Endodermal cell (in vitro differentiated cells): ENCODE measurements at regions not wholly inside any gene's neighbourhood (a gene's known extent, or its start where the extent isn't known, plus 50 kb on each side); places are given as distances from the start of the nearest gene placed in this dataset.

Source experiments
- DNase-seq: peaks from one replicate; pipeline ENCODE4 v3.0.0-alpha.2; 2017
- H3K27ac ChIP-seq: 2 replicates; pipeline ENCODE4 v1.5.1; 2013; ENCODE audit warnings: mild to moderate bottlenecking, low read depth, low read length, moderate library complexity
- H3K27me3 ChIP-seq: 2 replicates; pipeline ENCODE4 v1.6.1; 2013; ENCODE audit warnings: mild to moderate bottlenecking, low read length, moderate library complexity; ENCODE audit not compliant: insufficient read depth, control insufficient read depth, poor library complexity, severe bottlenecking
- H3K36me3 ChIP-seq: 2 replicates; pipeline ENCODE4 v1.7.0; 2013; ENCODE audit warnings: mild to moderate bottlenecking, low read length, moderate library complexity; ENCODE audit not compliant: control insufficient read depth, insufficient read depth
- H3K4me1 ChIP-seq: one replicate; pipeline ENCODE4 v1.7.0; 2013; ENCODE audit warnings: low read length; ENCODE audit not compliant: control insufficient read depth, insufficient read depth
- H3K4me3 ChIP-seq: 2 replicates; pipeline ENCODE4 v1.5.1; 2013; ENCODE audit warnings: mild to moderate bottlenecking, low read length, moderate library complexity
- H3K9ac ChIP-seq: 2 replicates; pipeline ENCODE4 v1.6.1; 2013; ENCODE audit warnings: mild to moderate bottlenecking, low read length, moderate library complexity; ENCODE audit not compliant: poor library complexity, severe bottlenecking; ENCODE audit errors: extremely low read depth
- H3K9me3 ChIP-seq: 2 replicates; pipeline ENCODE4 v1.6.1; 2013; ENCODE audit warnings: mild to moderate bottlenecking, low read length, moderate library complexity; ENCODE audit not compliant: control insufficient read depth
- H3K27ac Mint-ChIP-seq: 2 replicates; pipeline ENCODE4 v1.8.0; 2020; ENCODE audit warnings: mixed read lengths
- H3K27me3 Mint-ChIP-seq: 2 replicates; pipeline ENCODE4 v1.8.0; 2021; ENCODE audit warnings: mild to moderate bottlenecking, mixed read lengths; ENCODE audit not compliant: insufficient read depth
- H3K36me3 Mint-ChIP-seq: 2 replicates; pipeline ENCODE4 v1.8.0; 2020; ENCODE audit warnings: low read depth, mixed read lengths
- H3K4me1 Mint-ChIP-seq: 2 replicates; pipeline ENCODE4 v1.8.0; 2020; ENCODE audit warnings: mixed read lengths
- H3K4me3 Mint-ChIP-seq: 2 replicates; pipeline ENCODE4 v1.8.0; 2020; ENCODE audit warnings: mild to moderate bottlenecking, moderate library complexity, mixed read lengths
- H3K9me3 Mint-ChIP-seq: 2 replicates; pipeline ENCODE4 v1.8.0; 2020; ENCODE audit warnings: mild to moderate bottlenecking, mixed read lengths
- WGBS, 2 experiments: methylation state at CpG; one replicate each; pipeline versions ENCODE4 v1.1.5 to v1.1.7; 2013; ENCODE audit warnings: missing lambda C conversion rate in 2 of 2, mixed read lengths in 1 of 2; ENCODE audit not compliant: insufficient coverage in 1 of 2, insufficient read length in 1 of 2; 5-methylcytosine and 5-hydroxymethylcytosine counted together
- TF ChIP-seq, protein P1 (sequence below): fragments of 200-600 bp; sonication (generic); conservative IDR thresholded peaks from 2 replicates; pipeline ENCODE4 v1.5.0; 2021; ENCODE audit warnings: antibody characterized with exemption, mild to moderate bottlenecking

DNA sequence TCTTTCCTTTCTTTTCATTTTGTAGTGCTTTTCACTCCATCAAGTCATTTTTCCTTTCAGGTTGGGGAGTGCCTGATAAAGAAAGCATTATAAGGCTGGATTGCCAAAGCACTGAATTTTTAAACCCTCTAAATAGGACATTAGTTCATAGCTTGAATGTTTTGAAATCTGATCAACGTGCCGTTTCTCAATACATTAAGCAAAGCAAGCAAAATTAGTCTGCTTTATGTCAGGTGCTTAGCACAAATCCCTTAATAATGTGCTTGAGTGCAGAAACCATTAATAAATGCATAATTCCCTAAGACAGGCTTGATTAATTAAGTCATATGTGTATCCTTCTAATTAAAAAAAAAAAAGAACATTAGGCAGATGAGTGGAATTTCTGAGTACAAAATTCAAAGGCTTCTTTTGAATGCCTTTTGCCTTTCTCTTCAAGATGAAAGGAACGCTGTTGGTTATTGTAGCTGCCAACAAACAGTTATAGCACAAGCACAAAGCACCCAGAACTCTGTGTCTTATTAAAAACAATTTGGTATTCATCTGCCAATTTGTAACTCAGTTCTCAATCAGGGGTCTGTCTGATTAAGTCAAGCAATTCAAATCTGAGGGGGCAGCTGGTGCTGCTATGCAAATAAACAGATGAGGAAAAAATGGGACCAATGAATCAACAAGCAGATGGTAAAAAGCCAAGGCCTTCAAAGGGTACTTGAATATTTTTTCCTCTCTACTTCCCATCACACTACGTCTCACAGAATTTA lies 233.7 kb downstream of the TLE1 start:
- peaks cover 7% of the 10 kb centered on the region for H3K4me1 ChIP-seq
- peaks cover 20% of the 10 kb centered on the region for H3K4me1 Mint-ChIP-seq
- H3K4me3 ChIP-seq = no peak overlapping the region
- H3K9me3 Mint-ChIP-seq = no peaks in the 10 kb centered on the region
- DNase-seq = no peak
- H3K27ac ChIP-seq = no peak overlapping the region
- 92 to 100% methylated on average over 3 to 4 of the region's 4 CpGs for WGBS, 2 experiments
- no peaks in the 10 kb centered on the region for H3K27me3 ChIP-seq
- H3K27me3 Mint-ChIP-seq = peaks cover 1% of the 10 kb centered on the region
- no peak overlapping the region for H3K27ac Mint-ChIP-seq
- no peaks in the 10 kb centered on the region for H3K9me3 ChIP-seq
- no peaks in the 10 kb centered on the region for H3K36me3 ChIP-seq
- no peak overlapping the region for H3K9ac ChIP-seq
- TF ChIP-seq, protein P1, sequence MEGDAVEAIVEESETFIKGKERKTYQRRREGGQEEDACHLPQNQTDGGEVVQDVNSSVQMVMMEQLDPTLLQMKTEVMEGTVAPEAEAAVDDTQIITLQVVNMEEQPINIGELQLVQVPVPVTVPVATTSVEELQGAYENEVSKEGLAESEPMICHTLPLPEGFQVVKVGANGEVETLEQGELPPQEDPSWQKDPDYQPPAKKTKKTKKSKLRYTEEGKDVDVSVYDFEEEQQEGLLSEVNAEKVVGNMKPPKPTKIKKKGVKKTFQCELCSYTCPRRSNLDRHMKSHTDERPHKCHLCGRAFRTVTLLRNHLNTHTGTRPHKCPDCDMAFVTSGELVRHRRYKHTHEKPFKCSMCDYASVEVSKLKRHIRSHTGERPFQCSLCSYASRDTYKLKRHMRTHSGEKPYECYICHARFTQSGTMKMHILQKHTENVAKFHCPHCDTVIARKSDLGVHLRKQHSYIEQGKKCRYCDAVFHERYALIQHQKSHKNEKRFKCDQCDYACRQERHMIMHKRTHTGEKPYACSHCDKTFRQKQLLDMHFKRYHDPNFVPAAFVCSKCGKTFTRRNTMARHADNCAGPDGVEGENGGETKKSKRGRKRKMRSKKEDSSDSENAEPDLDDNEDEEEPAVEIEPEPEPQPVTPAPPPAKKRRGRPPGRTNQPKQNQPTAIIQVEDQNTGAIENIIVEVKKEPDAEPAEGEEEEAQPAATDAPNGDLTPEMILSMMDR = no peak
- H3K36me3 Mint-ChIP-seq = no peaks in the 10 kb centered on the region
- H3K4me3 Mint-ChIP-seq = no peak overlapping the region

DNA sequence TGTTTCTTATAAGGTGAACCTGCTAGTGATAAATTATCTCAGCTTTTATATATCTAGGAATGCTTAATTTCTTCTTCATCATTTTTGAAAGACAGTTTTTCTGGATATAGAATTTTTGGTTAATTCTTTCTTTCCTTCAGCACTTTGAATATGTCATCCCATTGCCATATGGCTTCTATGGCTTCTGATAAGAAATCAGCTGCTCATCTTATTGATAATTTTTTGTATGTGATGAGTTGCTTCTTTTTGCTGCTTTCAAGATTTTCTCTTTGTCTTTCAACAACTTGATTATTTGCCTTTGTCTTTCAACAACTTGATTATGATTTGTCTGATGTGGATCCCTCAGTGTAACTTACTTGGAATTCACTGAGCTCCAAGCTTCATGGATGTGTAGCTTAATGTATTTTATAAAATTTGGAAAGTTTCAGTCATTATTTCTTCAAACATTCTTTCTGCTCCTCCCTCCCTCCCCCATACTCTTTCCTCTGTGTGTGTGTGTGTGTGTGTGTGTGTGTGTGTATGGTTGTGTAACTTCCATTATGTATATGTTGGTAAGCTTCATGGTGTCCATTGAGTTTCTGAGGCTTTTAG lies 243.9 kb downstream of the TLE1 start:
- peaks cover 46% of the 10 kb centered on the region for H3K9me3 Mint-ChIP-seq

DNA sequence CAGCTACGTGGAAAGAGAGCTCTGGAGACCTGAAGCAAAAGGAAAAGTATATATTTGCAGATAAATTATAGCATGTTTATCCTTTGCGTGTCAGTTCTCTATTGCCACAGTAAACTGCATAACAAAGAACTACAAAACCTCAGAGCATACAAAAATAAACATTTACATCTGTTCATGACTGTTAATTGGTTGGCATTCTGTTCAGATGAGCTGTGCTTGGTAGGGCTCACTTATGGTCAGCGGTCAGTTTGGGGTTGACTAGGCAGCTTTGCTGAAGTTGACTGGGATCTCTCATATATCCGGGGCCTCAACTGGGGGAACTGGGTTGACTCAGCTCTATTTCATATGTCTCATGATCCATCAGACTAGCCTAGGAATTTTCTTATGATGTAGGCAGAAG lies 257.7 kb downstream of the TLE1 start:
- no peak overlapping the region for H3K9ac ChIP-seq
- peaks cover 44% of the 10 kb centered on the region for H3K9me3 ChIP-seq
- H3K4me1 Mint-ChIP-seq = no peaks in the 10 kb centered on the region
- no peak overlapping the region for H3K4me3 ChIP-seq
- DNase-seq = no peak
- peaks cover 11% of the 10 kb centered on the region for H3K36me3 Mint-ChIP-seq
- no peak overlapping the region for H3K27ac Mint-ChIP-seq
- H3K27ac ChIP-seq = no peak overlapping the region
- H3K27me3 ChIP-seq = no peaks in the 10 kb centered on the region
- H3K27me3 Mint-ChIP-seq = no peaks in the 10 kb centered on the region
- 90 to 91% methylated on average over 3 to 4 of the region's 4 CpGs for WGBS, 2 experiments
- no peak overlapping the region for H3K4me3 Mint-ChIP-seq
- H3K36me3 ChIP-seq = no peaks in the 10 kb centered on the region
- TF ChIP-seq, protein P1 = no peak
- no peaks in the 10 kb centered on the region for H3K4me1 ChIP-seq
- peaks cover 57% of the 10 kb centered on the region for H3K9me3 Mint-ChIP-seq

More for the DNA sequence above, 243.9 kb downstream of the TLE1 start:
- Histone ChIP-seq H3K9me3 (peaks cover 30% of the 10 kb centered on the region), H3K9ac (no peak overlapping the region), H3K27ac (no peak overlapping the region), H3K36me3 (no peaks in the 10 kb centered on the region), H3K4me1 (no peaks in the 10 kb centered on the region), H3K4me3 (no peak overlapping the region), H3K27me3 (no peaks in the 10 kb centered on the region)
- Mint-ChIP-seq H3K36me3 (no peaks in the 10 kb centered on the region), H3K4me3 (no peak overlapping the region), H3K27ac (no peak overlapping the region), H3K27me3 (no peaks in the 10 kb centered on the region), H3K4me1 (no peaks in the 10 kb centered on the region)
- no peak for DNase-seq
- TF ChIP-seq, protein P1 = no peak
